ENCODE measurements at regions not wholly inside any gene's neighbourhood (a gene's known extent, or its start where the extent isn't known, plus 50 kb on each side); places are given as distances from the start of the nearest gene placed in this dataset.

DNA sequence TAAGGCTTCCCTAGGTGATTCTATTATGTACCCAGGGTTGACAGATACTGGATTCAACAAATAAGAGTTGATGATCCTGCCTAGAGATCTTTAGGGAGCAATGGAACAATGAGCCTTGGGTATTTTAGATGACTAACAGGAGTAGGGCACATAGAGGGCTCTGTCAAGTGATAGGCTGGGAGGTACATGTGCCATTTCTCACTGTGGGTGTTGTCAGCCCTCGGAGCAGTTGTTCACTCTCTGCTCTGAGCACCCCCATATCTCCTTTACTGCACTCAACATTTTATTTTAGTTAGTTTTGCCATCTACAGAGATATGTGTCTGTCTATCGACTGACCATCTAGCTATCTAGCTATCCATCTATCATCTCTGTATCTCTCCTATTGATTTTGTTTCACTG lies 950.6 kb downstream of the TYW1 start:
- TF ChIP-seq, protein P1, sequence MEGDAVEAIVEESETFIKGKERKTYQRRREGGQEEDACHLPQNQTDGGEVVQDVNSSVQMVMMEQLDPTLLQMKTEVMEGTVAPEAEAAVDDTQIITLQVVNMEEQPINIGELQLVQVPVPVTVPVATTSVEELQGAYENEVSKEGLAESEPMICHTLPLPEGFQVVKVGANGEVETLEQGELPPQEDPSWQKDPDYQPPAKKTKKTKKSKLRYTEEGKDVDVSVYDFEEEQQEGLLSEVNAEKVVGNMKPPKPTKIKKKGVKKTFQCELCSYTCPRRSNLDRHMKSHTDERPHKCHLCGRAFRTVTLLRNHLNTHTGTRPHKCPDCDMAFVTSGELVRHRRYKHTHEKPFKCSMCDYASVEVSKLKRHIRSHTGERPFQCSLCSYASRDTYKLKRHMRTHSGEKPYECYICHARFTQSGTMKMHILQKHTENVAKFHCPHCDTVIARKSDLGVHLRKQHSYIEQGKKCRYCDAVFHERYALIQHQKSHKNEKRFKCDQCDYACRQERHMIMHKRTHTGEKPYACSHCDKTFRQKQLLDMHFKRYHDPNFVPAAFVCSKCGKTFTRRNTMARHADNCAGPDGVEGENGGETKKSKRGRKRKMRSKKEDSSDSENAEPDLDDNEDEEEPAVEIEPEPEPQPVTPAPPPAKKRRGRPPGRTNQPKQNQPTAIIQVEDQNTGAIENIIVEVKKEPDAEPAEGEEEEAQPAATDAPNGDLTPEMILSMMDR (IDR thresholded peaks at IDR 0.05) = no peak
- TF ChIP-seq POLR2A (IDR thresholded peaks at IDR 0.05) = no peak
